GM23248 (cell line): ENCODE measurements at regions not wholly inside any gene's neighbourhood (a gene's known extent, or its start where the extent isn't known, plus 50 kb on each side); places are given as distances from the start of the nearest gene placed in this dataset.

Experiments
- DNase-seq: peaks from one replicate; pipeline ENCODE4 v3.0.0-alpha.2; 2015
- H2AFZ ChIP-seq: fragments of 200-600 bp; sonication (generic); 2 replicates; pipeline ENCODE4 v1.6.1; 2016; ENCODE audit warnings: antibody characterized with exemption
- H3F3A ChIP-seq: fragments of 200-600 bp; sonication (generic); 2 replicates; pipeline ENCODE4 v1.6.1; 2016; ENCODE audit warnings: mild to moderate bottlenecking, antibody characterized with exemption, mixed run types; ENCODE audit not compliant: insufficient read depth
- H3K27ac ChIP-seq: fragments of 200-600 bp; sonication (generic); 2 replicates; pipeline ENCODE4 v1.5.1; 2016; ENCODE audit warnings: mild to moderate bottlenecking
- H3K27me3 ChIP-seq: fragments of 200-600 bp; sonication (generic); replicated peaks from 2 replicates; pipeline ENCODE4 v1.6.1; 2016; ENCODE audit warnings: mild to moderate bottlenecking; ENCODE audit not compliant: insufficient read depth
- H3K36me3 ChIP-seq: fragments of 200-600 bp; sonication (generic); 2 replicates; pipeline ENCODE4 v1.6.1; 2016; ENCODE audit warnings: low read depth, mild to moderate bottlenecking
- H3K4me1 ChIP-seq: fragments of 200-600 bp; sonication (generic); 2 replicates; pipeline ENCODE4 v1.6.1; 2016; ENCODE audit warnings: mild to moderate bottlenecking; ENCODE audit not compliant: insufficient read depth
- H3K4me2 ChIP-seq: fragments of 200-600 bp; sonication (generic); one replicate; pipeline ENCODE4 v1.6.1; 2016; ENCODE audit warnings: mild to moderate bottlenecking; ENCODE audit not compliant: unreplicated experiment
- H3K4me3 ChIP-seq: fragments of 200-600 bp; sonication (generic); 2 replicates; pipeline ENCODE4 v1.5.1; 2016; ENCODE audit warnings: mild to moderate bottlenecking
- H3K79me2 ChIP-seq: fragments of 200-600 bp; sonication (generic); 2 replicates; pipeline ENCODE4 v1.6.1; 2016; ENCODE audit warnings: mild to moderate bottlenecking; ENCODE audit not compliant: insufficient read depth
- H3K9ac ChIP-seq: fragments of 200-600 bp; sonication (generic); 2 replicates; pipeline ENCODE4 v1.6.1; 2016; ENCODE audit warnings: mild to moderate bottlenecking
- H3K9me2 ChIP-seq: fragments of 200-600 bp; sonication (generic); 2 replicates; pipeline ENCODE4 v1.6.1; 2016; ENCODE audit warnings: mixed run types, mild to moderate bottlenecking, moderate library complexity; ENCODE audit not compliant: insufficient read depth
- H3K9me3 ChIP-seq: fragments of 200-600 bp; sonication (generic); one replicate; pipeline ENCODE4 v1.6.1; 2017; ENCODE audit warnings: low read depth
- H4K20me1 ChIP-seq: fragments of 200-600 bp; sonication (generic); 2 replicates; pipeline ENCODE4 v1.6.0; 2016; ENCODE audit not compliant: insufficient read depth
- EZH2 ChIP-seq: fragments of 200-600 bp; sonication (generic); IDR thresholded peaks from 2 replicates; pipeline ENCODE4 v1.6.1; 2018; ENCODE audit warnings: antibody characterized with exemption, mild to moderate bottlenecking; ENCODE audit not compliant: insufficient read depth, poor library complexity, severe bottlenecking
- EZH2phosphoT487 ChIP-seq: fragments of 200-600 bp; sonication (generic); IDR thresholded peaks from 2 replicates; pipeline ENCODE4 v1.6.1; 2018; ENCODE audit warnings: antibody characterized with exemption, moderate library complexity, mild to moderate bottlenecking, low read depth; ENCODE audit not compliant: insufficient read depth
- WGBS, 2 experiments: methylation state at CpG; one replicate each; pipeline ENCODE4 v1.1.6; 2015 to 2017; ENCODE audit warnings: low lambda C conversion rate in 2 of 2, low coverage in 1 of 2; ENCODE audit errors: missing lambda C conversion rate in 2 of 2; 5-methylcytosine and 5-hydroxymethylcytosine counted together
- in situ Hi-C: fragments of 300-500 bp; cut with MboI; formaldehyde crosslinking; loops from 2 replicates; pipeline ENCODE4 v1.15.0; 2020

- no peak overlapping the region for H3K4me2 ChIP-seq
- 3 to 11% methylated on average over 1 of the region's 1 CpG for WGBS, 2 experiments
Observed at GRCh38 chr18:29560270-29560669, 1383.3 kb upstream of the CDH2 start.

GRCh38 chr18:29556070-29556469 is 1379.1 kb upstream of the CDH2 start:
- no peak overlapping the region for H3K4me2 ChIP-seq
- H3K27me3 ChIP-seq, result no peaks in the 10 kb centered on the region
- H3K9me3 ChIP-seq, result no peaks in the 10 kb centered on the region
- H2AFZ ChIP-seq, result no peak overlapping the region
- H4K20me1 ChIP-seq, result no peaks in the 10 kb centered on the region
- TF ChIP-seq EZH2 (no peak), EZH2phosphoT487 (no peak)
- no peak overlapping the region for H3K9ac ChIP-seq
- H3F3A ChIP-seq, result no peaks in the 10 kb centered on the region
- H3K36me3 ChIP-seq, result no peaks in the 10 kb centered on the region
- no peaks in the 10 kb centered on the region for H3K9me2 ChIP-seq
- H3K27ac ChIP-seq, result no peak overlapping the region
- 78 to 83% methylated on average over 4 of the region's 4 CpGs for WGBS, 2 experiments
- in situ Hi-C loops, result no loop called here
- no peaks in the 10 kb centered on the region for H3K4me1 ChIP-seq
- DNase-seq, result no peak
- H3K79me2 ChIP-seq, result no peaks in the 10 kb centered on the region
- no peak overlapping the region for H3K4me3 ChIP-seq

More at GRCh38 chr18:29560270-29560669, 1383.3 kb upstream of the CDH2 start:
- Histone ChIP-seq H3K79me2 (no peaks in the 10 kb centered on the region), H3K4me3 (no peak overlapping the region), H3K27ac (no peak overlapping the region), H3K9ac (no peak overlapping the region), H3K9me3 (no peaks in the 10 kb centered on the region), H4K20me1 (no peaks in the 10 kb centered on the region), H3K27me3 (no peaks in the 10 kb centered on the region), H3F3A (no peaks in the 10 kb centered on the region), H3K9me2 (no peaks in the 10 kb centered on the region), H3K36me3 (no peaks in the 10 kb centered on the region), H3K4me1 (no peaks in the 10 kb centered on the region), H2AFZ (no peak overlapping the region)
- no peak for DNase-seq
- no peak for TF ChIP-seq EZH2
- no peak for TF ChIP-seq EZH2phosphoT487
- in situ Hi-C loops, result no loop called here

DNA sequence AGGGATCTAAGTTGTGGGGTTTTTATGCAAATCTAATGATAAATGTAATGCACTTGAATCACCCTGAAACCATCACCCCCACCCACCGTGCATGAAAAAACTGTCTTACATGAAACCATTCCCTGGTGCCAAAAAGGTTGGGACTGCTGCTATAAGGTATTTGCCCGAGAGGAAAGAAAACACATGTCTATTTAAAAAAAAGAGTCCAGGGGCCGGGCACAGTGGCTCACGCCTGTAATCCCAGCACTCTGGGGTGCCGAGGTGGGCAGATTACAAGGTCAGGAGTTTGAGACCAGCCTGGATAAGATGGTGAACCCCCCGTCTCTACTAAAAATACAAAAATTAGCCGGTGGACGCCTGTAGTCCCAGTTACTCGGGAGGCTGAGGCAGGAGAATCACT is 1372.8 kb upstream of the CDH2 start:
- in situ Hi-C loops, result no loop called here
- no peak overlapping the region for H2AFZ ChIP-seq
- no peak overlapping the region for H3K9ac ChIP-seq

GRCh38 chr18:29547626-29548025 is 1370.7 kb upstream of the CDH2 start:
- no peak for TF ChIP-seq EZH2phosphoT487
- no peak for TF ChIP-seq EZH2
- H3K36me3 ChIP-seq, result no peaks in the 10 kb centered on the region
- no peak overlapping the region for H3K4me3 ChIP-seq
- no peaks in the 10 kb centered on the region for H3K9me3 ChIP-seq
- no peak overlapping the region for H3K9ac ChIP-seq
- H3K27ac ChIP-seq, result no peak overlapping the region
- DNase-seq, result no peak
- in situ Hi-C loops, result no loop called here
- H3F3A ChIP-seq, result no peaks in the 10 kb centered on the region
- H3K27me3 ChIP-seq, result no peaks in the 10 kb centered on the region
- H3K4me2 ChIP-seq, result no peak overlapping the region
- no peak overlapping the region for H2AFZ ChIP-seq
- no peaks in the 10 kb centered on the region for H3K9me2 ChIP-seq
- no peaks in the 10 kb centered on the region for H3K4me1 ChIP-seq
- H3K79me2 ChIP-seq, result no peaks in the 10 kb centered on the region
- H4K20me1 ChIP-seq, result no peaks in the 10 kb centered on the region

More for the DNA sequence above, 1372.8 kb upstream of the CDH2 start:
- H3K36me3 ChIP-seq, result no peaks in the 10 kb centered on the region
- 89 to 92% methylated on average over 9 of the region's 9 CpGs for WGBS, 2 experiments
- H3K27me3 ChIP-seq, result no peaks in the 10 kb centered on the region
- H3K79me2 ChIP-seq, result no peaks in the 10 kb centered on the region
- H3K4me1 ChIP-seq, result no peaks in the 10 kb centered on the region
- H3K27ac ChIP-seq, result no peak overlapping the region
- H4K20me1 ChIP-seq, result no peaks in the 10 kb centered on the region
- no peaks in the 10 kb centered on the region for H3K9me2 ChIP-seq
- H3K4me3 ChIP-seq, result no peak overlapping the region
- DNase-seq, result no peak
- H3F3A ChIP-seq, result no peaks in the 10 kb centered on the region
- TF ChIP-seq EZH2phosphoT487, result no peak
- TF ChIP-seq EZH2, result no peak
- no peaks in the 10 kb centered on the region for H3K9me3 ChIP-seq
- H3K4me2 ChIP-seq, result no peak overlapping the region

- Histone ChIP-seq H4K20me1 (no peaks in the 10 kb centered on the region), H3K4me3 (no peak overlapping the region), H3K36me3 (no peaks in the 10 kb centered on the region), H3K27ac (no peak overlapping the region), H3K9me2 (no peaks in the 10 kb centered on the region), H3K79me2 (no peaks in the 10 kb centered on the region), H3K4me1 (no peaks in the 10 kb centered on the region), H3K27me3 (no peaks in the 10 kb centered on the region), H3K9me3 (no peaks in the 10 kb centered on the region), H3K9ac (no peak overlapping the region), H3F3A (no peaks in the 10 kb centered on the region), H3K4me2 (no peak overlapping the region), H2AFZ (no peak overlapping the region)
- TF ChIP-seq EZH2, result no peak
- TF ChIP-seq EZH2phosphoT487, result no peak
- WGBS, 2 experiments, result 57 to 64% methylated on average over 2 of the region's 2 CpGs
- DNase-seq, result no peak
- in situ Hi-C loops, result no loop called here
Observed at GRCh38 chr18:29540548-29540947, 1363.6 kb upstream of the CDH2 start.
